ENCODE measurements at regions not wholly inside any gene's neighbourhood (a gene's known extent, or its start where the extent isn't known, plus 50 kb on each side); places are given as distances from the start of the nearest gene placed in this dataset.

DNA sequence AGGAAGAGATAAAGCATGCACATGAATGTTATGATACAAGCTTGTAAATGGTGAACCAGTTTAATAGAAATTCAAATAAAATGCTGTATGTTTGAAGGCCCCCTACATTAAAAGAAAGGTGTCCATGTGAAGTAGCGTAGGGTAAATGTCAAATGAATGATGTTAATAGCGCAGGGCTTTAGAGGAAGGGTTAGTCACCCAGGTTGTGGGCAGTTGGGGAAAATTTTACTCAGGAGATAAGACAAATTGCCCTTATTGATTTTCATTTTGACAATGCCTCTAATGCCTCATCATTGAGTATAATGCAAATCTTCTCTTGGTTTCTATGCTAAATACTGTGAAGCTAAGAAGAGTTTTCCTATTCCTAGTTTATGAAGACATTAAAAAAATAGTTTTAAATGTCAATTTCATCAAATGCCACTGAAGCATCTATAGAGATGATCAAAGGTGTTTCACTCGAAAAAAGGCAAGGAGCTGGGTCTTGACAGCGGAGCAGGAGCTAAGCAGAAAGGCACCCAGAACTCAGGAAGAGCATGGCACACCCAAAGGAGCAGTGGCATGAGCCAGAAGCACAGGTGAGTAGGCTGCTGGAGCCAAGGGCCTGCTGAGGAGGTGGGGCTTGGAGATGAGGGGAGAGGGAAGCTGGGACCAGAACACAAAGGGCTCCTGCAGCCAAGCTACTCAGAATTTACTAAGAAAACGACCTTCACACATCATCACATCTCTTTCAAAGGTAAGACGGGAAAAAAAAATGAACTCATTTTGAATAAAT, 129.3 kb upstream of the ACKR3 start:
- H3K36me3 ChIP-seq: no peaks in the 10 kb centered on the region
- no peak for TF ChIP-seq POLR2AphosphoS5 (IDR thresholded peaks at IDR 0.05)
- TF ChIP-seq, protein P1, sequence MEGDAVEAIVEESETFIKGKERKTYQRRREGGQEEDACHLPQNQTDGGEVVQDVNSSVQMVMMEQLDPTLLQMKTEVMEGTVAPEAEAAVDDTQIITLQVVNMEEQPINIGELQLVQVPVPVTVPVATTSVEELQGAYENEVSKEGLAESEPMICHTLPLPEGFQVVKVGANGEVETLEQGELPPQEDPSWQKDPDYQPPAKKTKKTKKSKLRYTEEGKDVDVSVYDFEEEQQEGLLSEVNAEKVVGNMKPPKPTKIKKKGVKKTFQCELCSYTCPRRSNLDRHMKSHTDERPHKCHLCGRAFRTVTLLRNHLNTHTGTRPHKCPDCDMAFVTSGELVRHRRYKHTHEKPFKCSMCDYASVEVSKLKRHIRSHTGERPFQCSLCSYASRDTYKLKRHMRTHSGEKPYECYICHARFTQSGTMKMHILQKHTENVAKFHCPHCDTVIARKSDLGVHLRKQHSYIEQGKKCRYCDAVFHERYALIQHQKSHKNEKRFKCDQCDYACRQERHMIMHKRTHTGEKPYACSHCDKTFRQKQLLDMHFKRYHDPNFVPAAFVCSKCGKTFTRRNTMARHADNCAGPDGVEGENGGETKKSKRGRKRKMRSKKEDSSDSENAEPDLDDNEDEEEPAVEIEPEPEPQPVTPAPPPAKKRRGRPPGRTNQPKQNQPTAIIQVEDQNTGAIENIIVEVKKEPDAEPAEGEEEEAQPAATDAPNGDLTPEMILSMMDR (IDR thresholded peaks at IDR 0.05 in 8 of 11, conservative IDR thresholded peaks at IDR 0.05 in 3 of 11): no peak
- no peak for TF ChIP-seq POLR2A (IDR thresholded peaks at IDR 0.05)
- H3K27ac ChIP-seq: no peak overlapping the region
- intact Hi-C loops (cut with DNase I; ENCODE audit: low total_unique reads): no loop called here
- peaks cover 0 to 8% (median 0%) of the 10 kb centered on the region in 8 donors for H3K9me3 ChIP-seq
- no peaks in the 10 kb centered on the region for H3K4me1 ChIP-seq
- peaks cover 0 to under 1% (median 0%) of the 10 kb centered on the region in 7 donors for H3K27me3 ChIP-seq (replicated peaks in 1 of 7)
- DNase-seq: no peak
- 68 to 78% (median 74%) methylated on average over 6 of the region's 6 CpGs for WGBS, 5 donors
- no peak overlapping the region for H3K4me3 ChIP-seq

DNA sequence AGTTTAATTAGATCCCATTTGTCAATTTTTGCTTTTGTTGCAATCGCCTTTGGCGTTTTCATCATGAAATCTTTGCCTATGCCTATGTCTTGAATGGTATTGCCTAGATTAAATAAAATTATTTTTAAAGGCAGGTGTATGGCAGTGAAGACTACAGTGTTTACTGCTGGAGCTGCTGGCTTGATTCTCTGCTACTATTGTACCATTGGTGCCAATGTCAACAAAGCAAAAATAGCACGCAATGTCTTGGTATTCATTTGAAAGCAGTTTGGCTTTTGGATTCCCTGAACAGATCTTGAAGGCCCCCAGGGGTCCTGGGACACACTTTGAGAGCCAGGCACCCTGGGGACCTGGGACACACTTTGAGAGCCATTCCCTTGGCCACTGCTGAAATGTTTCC, 125.4 kb upstream of the ACKR3 start:
- intact Hi-C loops (cut with DNase I; ENCODE audit: low total_unique reads): no loop called here
- Histone ChIP-seq H3K9me3 (peaks cover 0 to 8% (median 0%) of the 10 kb centered on the region in 8 donors), H3K27ac (no peak overlapping the region), H3K27me3 (replicated peaks in 1 of 7) (no peaks in the 10 kb centered on the region), H3K4me1 (no peaks in the 10 kb centered on the region), H3K4me3 (no peak overlapping the region), H3K36me3 (no peaks in the 10 kb centered on the region)
- TF ChIP-seq, protein P1 (IDR thresholded peaks at IDR 0.05 in 8 of 11, conservative IDR thresholded peaks at IDR 0.05 in 3 of 11): no peak
- no peak for TF ChIP-seq POLR2AphosphoS5 (IDR thresholded peaks at IDR 0.05)
- no peak for TF ChIP-seq POLR2A (IDR thresholded peaks at IDR 0.05)
- no peak for DNase-seq
- WGBS, 5 donors: 87 to 99% (median 96%) methylated on average over 3 of the region's 3 CpGs

DNA sequence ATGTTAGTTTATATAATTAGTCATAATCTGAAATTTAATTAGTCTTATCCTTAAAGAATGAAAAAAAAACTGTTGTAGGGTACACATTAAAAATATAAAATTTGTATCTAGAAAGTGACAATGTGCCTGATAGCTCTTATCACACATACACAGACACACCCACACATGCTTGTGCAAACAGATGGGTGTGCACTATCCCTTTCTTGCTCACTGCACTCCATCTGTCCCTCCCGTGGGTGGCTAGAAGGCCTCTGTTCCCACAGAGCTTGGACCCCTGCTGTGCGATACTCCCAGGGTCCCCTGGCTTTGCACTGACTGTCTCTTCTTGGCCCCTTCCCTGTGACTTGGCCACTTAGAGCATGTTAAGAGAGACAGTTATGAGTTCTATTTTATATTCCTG, 123.9 kb upstream of the ACKR3 start:
- Histone ChIP-seq H3K27me3 (replicated peaks in 1 of 7) (no peaks in the 10 kb centered on the region), H3K27ac (no peak overlapping the region), H3K4me3 (no peak overlapping the region), H3K9me3 (peaks cover 0 to 8% (median 0%) of the 10 kb centered on the region in 8 donors), H3K36me3 (no peaks in the 10 kb centered on the region), H3K4me1 (no peaks in the 10 kb centered on the region)
- TF ChIP-seq, protein P1 (IDR thresholded peaks at IDR 0.05 in 8 of 11, conservative IDR thresholded peaks at IDR 0.05 in 3 of 11): no peak
- no peak for TF ChIP-seq POLR2AphosphoS5 (IDR thresholded peaks at IDR 0.05)
- no peak for TF ChIP-seq POLR2A (IDR thresholded peaks at IDR 0.05)
- no peak for DNase-seq
- 84 to 95% (median 92%) methylated on average over 2 of the region's 2 CpGs for WGBS, 5 donors
- intact Hi-C loops (cut with DNase I; ENCODE audit: low total_unique reads): no loop called here

DNA sequence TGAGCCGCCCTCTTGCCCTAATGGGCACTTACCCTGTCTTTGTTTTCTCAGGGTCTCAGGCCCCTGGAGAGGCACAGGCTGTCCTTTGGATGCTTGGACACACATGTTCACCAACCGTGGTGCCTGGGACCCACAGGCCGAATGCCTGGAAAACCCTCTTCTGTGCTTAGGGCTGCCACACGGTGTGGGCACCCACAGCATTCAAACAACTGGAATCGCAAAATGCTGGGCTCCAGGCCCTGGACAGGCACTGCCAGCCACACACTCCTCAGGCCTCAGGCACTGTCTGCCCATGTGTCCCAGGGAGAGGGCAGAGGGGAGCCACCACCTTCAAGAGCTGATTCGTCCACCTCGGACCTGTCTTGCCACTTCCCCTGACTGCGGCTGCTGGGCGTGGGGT, 123.1 kb upstream of the ACKR3 start:
- H3K27ac ChIP-seq: no peak overlapping the region
- no peaks in the 10 kb centered on the region for H3K36me3 ChIP-seq
- H3K4me1 ChIP-seq: no peaks in the 10 kb centered on the region
- intact Hi-C loops (cut with DNase I; ENCODE audit: low total_unique reads): no loop called here
- TF ChIP-seq POLR2A (IDR thresholded peaks at IDR 0.05): no peak
- no peak for TF ChIP-seq POLR2AphosphoS5 (IDR thresholded peaks at IDR 0.05)
- TF ChIP-seq, protein P1 (IDR thresholded peaks at IDR 0.05 in 8 of 11, conservative IDR thresholded peaks at IDR 0.05 in 3 of 11): no peak
- H3K27me3 ChIP-seq (replicated peaks in 1 of 7): no peaks in the 10 kb centered on the region
- 93 to 99% (median 93%) methylated on average over 9 of the region's 9 CpGs for WGBS, 5 donors
- DNase-seq: no peak
- no peak overlapping the region for H3K4me3 ChIP-seq
- peaks cover 0 to 8% (median 0%) of the 10 kb centered on the region in 8 donors for H3K9me3 ChIP-seq
